Gastroesophageal sphincter (tissue), 3 donors: ENCODE measurements at regions not wholly inside any gene's neighbourhood (a gene's known extent, or its start where the extent isn't known, plus 50 kb on each side); places are given as distances from the start of the nearest gene placed in this dataset.

Source experiments
- CTCF ChIP-seq, 4 experiments: fragments of 200-600 bp in 2 of 4; fragments of 450-650 bp in 2 of 4; sonication (generic) in 1 of 4; IDR thresholded peaks; one replicate each; pipeline ENCODE4 v1.5.1; 2017 to 2019; ENCODE audit warnings: antibody characterized with exemption in 4 of 4, mild to moderate bottlenecking in 2 of 4, moderate library complexity in 2 of 4
- POLR2A ChIP-seq, 2 donors: fragments of 450-650 bp; IDR thresholded peaks; one replicate each; pipeline ENCODE4 v1.6.1; 2017; ENCODE audit warnings: antibody characterized with exemption in 2 of 2, mild to moderate bottlenecking in 2 of 2, moderate library complexity in 1 of 2

GRCh38 chr7:130844811-130845580 is 111.0 kb upstream of the KLF14 start:
- TF ChIP-seq CTCF (IDR thresholded peaks at IDR 0.05) (no peak), POLR2A (IDR thresholded peaks at IDR 0.05) (no peak)
